ENCODE measurements at regions not wholly inside any gene's neighbourhood (a gene's known extent, or its start where the extent isn't known, plus 50 kb on each side); places are given as distances from the start of the nearest gene placed in this dataset.

GRCh38 chr21:35616090-35616489, 444.2 kb downstream of the SETD4 start:
- TF ChIP-seq EZH2 (IDR thresholded peaks at IDR 0.05; ENCODE audit: insufficient read depth, poor library complexity, severe bottlenecking): no peak
- no peak for TF ChIP-seq EZH2phosphoT487 (IDR thresholded peaks at IDR 0.05; ENCODE audit: insufficient read depth, low read depth)
